ENCODE measurements at regions not wholly inside any gene's neighbourhood (a gene's known extent, or its start where the extent isn't known, plus 50 kb on each side); places are given as distances from the start of the nearest gene placed in this dataset.
"Not testable (repeated sequence)": the region's sequence is repeated elsewhere in the genome, so short reads cannot be mapped to it uniquely, and the experiment has no call there.

DNA sequence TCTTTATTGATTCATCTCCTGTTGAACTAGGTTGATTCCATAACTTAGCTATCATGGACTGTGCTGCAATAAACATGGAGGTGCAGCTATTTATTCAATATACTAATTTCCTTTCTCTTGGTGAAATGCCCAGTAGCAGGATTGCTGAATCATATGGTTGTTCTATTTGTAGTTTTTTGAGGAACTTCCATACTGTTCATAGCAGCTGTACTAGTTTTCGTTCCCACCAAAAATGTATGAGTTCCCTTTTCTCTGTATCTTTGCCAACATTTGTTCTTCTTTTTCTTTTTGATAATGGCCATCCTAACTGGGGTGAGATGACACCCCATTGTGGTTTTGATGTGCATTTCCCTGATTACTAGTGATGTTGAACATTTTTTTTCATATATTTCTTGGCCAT lies 87.2 kb upstream of the NAV2 start:
- no peak for DNase-seq

DNA sequence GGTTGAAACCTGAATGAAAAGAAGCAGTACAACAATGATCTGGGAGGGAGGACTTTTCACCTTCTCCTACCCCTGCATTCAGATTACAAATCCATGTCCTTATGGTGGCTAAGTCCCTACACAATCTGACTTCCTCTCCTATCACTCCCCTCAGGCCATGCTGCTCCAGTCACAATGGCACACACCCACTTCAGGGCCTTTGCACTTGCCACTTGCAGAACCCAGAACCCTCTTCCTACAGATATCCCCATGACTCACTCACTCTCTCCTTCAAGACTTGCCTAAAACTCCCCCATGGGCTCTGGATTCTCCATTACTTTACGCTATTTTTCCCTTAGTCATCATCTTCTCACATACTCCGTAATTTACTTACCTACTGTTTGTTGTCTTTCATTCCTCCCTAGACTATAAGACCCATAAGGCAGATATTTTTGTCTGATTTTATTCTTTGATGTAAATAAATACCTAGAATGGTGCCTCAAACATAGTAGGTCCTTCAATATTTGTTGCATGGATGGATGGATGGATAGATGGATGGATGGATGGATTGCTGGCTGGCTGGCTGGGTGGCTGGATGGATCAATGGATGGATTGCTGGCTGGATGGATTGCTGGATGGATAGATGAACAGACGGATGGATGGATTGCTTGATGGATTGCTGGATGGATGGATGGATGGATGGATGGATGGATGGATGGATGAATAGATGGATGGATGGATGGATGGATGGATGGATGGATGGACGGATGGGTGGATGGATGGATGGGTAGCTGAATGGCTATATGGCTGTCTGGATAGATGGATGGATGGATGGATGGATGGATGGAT lies 94.7 kb upstream of the NAV2 start:
- DNase-seq, result no peak

DNA sequence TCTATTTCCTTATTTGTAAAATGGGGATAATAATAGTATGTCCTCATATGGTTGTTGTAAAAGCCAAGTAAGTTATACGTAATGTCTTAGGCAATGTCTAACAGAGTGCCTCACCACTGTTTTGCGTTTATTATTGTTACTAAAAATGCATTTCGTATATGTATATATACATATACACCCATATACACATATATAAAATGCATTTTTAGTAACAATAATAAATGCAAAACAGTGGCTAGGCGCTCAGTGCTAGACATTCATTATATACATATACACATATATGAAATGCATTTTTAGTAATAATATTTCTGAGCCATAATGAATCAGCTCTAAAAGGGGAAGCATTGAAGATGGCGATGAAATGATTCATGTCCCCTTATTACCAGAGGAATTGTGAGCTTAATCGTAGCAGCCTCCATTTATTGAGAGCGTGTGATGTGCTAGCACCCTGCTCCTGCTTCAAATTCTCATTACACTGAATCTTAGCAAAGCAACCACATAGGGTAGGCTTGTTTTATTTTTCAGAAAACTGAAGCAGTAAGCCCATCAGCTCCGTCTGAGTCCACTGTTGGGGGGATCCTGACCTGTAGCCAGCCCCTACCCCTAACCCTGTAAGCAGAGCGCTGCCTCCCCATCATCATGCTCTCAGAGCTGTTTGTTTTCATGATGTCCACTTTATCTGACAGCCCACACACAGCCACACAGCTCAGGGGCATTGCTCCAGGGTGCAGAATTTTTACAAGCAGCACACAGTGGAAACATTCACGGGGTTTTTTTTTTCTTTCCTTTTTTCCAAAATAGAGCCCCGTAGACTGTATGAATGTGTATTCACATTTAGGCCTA lies 97.1 kb upstream of the NAV2 start:
- no peak for DNase-seq

DNA sequence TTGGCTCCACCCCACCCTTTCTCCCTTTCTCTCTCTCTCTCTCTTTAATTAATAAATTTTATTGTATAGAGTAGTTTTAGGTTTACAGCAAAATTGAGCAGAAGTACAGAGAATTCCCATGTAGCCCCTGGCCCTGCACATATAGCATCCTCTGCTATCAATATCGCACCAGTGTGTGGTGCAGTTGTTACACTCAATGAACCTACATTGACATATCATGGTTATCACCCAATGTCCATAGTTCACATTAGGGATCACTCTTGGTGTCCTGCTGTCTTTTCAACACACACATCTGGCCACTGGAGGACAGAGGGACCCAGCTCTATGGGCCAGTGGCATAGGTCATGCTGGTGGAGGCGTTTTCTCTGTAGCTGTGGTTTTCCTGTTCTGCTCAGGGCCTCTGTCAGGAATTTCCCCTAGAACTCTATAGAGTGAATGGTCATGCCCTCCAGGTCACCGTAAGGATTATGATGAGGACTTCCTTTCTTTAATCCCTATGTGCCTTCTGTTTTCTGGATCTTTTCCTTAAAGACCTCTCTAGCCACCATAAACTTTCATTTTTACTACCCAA lies 98.2 kb upstream of the NAV2 start:
- DNase-seq, result no peak

DNA sequence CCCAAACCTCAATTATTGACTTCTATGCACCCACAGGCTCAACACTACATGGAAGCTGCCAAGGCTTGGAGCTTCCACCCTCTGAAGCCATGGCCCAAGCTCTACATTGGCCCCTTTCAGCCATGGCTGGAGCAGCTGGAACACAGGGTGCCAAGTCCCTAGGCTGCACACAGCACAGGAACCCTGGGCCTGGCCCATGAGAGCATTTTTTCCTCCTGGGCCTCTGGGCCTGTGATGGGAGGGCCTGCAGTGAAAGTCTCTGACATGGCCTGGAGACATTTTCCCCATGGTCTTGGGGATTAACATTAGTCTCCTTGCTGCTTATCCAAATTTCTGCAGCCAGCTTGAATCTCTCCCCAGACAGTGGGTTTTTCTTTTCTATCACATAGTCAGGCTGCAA lies 100.6 kb upstream of the NAV2 start:
- not testable (repeated sequence) for DNase-seq

DNA sequence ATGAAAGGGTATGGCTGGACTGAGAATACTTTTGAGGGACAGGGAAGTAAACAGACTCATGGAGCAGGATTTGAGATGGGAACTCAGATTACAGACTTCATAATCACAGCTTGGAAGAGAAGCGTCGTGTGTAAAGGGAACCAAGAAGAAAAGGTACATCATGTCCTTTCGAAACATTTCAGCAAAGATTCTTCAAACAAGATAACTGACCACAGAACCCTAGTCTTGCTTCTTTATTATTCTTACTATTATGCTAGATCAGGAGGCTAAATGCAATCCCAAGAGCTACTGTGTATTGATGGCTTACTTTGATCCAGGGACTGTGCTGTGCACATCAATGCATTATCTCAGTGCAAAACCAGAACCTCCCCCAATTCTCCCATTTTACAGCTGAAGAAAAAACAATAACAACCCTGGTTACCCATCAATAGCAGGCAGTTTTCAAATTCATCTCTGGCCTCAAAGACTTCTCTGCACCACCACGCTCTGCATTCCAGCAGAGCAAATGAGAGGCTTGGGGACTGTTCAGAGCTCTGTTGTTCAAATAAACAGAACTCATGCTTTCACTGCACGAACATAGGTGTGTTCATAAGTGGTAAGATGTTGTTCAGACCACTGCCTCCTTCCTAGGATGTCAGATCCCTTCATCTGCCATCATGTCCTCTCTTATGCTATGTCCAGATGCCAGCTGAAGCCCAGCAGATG lies 104.8 kb upstream of the NAV2 start:
- no peak for DNase-seq

DNA sequence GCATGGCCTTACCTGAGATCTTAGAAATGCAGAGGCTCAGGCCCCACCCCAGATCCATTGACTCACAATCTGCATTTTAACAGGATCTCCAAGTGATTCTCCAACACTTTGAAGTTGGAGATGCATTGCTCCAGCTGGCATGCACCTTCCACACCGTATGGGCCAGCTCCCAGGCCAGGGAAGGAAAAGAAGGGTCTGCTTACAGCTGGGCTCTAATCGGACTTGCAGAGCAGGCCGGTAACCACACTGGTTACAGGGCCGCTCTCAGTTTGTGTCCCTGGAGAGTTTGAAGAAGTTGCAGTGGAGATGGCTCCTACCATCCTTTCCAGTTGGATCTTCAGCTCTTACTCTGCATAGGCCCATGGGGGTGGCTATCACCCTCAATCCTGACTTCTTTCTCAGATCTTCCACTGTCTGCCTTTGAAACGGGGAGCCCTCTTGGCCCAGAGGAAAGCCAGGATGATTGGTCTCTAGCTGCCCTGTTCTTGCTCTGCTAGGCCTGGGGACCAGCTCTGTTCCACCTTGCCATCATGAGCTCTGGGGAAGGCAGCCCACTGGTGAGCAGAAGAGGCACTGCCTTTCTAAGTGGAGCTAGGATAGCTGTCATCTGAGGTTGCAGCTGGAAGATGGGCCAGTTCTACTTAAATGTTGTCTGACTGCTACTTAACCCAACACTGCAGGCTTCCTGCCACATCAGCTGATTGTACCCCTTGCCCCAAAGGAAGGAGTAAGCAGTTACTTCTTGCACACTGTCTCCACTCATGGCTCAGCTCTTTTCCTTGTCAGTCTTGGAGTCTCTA lies 105.6 kb upstream of the NAV2 start:
- no peak for DNase-seq

DNA sequence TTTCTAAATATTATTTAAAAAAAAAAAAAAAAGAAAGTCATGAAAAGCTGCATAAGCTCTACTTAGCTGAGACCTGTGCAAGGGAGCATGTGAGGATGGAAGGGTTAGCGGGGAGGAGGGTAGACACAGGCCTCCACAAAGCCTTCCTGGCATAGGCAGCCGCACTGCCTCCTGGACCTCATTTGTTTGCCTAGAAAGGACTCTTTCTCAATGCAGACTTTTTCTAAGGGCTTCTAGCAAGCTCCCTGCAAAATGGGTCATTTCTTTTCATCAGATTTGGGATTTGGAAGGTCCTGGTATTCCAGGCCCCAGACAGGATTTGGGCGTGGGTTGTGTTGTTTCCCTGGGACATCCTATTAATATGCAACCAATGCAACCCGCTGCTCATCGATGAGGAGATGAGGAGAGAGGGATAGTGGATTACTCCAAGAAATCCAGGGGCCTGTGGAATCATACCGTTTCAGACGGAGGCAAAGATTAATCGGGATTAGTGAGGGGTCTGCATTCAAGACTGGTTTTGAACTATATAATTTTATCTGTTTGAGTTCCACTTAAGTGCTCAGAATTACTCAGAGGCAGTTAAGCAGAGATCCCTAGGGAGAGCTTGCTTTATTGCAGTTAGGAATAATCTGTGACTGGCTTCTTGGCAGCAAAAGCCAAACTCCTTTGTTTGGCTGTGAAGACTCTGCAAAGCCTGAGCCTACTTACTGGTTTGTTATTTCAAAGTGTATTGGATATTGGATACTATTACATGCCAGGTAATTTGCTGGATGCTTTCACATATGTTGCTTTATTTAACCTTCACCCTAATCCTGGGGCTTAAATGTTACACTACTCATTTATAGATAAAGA lies 106.9 kb upstream of the NAV2 start:
- no peak for DNase-seq

DNA sequence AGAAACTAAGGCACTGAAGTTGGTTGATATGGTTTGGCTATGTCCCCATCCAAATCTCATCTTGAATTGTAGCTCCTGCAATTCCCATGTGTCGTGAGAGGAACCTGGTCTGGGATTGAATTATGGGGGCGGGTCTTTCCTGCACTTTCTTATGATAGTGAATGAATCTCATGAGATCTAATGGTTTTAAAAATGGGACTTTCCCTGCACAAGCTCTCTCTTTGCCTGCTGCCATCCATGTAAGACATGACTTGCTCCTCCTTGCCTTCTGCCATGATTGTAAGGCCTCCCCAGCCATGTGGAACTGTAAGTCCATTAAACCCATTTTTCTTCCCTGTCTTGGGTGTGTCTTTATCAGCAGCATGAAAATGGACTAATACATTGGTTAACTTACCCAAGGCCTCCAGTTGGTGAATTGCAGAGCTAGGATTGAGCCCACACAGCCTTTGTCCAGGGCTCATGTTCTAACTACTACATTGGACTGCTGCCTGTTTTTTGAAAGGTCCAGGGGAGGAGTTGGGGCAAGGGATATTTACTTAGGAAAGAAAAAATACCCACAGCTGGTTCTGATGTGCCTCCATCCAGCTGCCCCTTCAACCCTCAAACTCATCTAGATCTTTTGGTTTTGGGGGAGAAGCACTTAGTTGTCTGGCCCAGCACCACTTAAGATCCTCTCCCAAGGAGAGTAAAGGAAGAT lies 107.8 kb upstream of the NAV2 start:
- DNase-seq, result no peak

DNA sequence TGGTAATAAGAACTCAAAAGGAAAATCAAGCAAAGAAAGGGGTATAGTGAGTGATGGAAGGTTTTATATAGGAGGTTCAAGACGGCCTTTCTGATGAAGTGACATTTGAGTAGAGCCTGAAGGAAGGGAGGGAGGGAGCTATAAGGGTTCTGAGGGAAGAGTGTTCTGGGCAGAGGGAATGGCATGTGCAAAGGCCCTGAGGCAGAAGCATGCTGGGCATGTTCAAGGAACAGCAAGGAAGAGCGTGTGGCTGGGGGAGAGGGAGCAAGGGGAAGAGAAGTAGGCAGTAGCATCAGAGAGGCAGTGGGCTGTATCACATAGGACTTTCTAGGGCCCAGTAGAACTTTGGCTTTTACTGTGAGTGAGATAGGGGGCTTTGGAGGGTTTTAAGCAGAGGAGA lies 108.9 kb upstream of the NAV2 start:
- DNase-seq, result no peak

DNA sequence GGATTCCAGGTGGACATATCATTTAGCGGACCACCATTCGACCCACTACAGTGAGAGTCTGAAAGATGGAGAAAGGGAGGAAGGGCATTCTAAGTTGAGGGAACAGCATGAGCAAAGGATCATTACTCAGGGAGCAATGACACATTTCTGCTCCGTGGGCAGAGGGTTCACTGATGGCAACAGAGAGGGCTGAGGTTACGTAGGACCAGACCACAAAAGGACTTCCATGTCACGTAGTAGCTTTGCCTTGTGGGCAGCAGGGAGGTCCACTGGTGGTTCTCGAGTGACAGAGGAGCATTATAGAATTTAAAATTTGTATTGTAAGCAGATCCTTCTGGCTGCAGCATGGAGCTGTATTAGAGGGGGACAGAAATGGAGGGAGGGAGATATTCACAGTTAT lies 109.7 kb upstream of the NAV2 start:
- DNase-seq, result no peak

DNA sequence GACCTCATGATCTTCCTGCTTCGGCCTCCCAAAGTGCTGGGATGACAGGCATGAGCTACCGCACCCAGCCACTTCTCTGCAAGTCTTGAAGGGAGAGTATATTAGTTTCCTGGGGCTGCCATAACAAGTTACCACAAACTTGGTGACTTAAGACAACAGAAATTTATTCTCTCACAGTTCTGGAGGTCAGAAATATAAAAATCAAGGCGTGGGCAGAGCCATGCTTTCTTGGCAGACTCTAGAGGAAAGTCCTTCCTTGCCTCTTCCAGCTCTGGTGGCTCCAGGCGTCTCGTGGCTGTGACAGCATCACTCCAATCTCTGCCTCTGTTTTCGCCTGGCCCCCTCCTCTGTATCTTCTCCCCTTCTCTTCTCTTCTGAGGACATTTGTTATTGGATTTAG lies 110.2 kb upstream of the NAV2 start:
- no peak for DNase-seq

DNA sequence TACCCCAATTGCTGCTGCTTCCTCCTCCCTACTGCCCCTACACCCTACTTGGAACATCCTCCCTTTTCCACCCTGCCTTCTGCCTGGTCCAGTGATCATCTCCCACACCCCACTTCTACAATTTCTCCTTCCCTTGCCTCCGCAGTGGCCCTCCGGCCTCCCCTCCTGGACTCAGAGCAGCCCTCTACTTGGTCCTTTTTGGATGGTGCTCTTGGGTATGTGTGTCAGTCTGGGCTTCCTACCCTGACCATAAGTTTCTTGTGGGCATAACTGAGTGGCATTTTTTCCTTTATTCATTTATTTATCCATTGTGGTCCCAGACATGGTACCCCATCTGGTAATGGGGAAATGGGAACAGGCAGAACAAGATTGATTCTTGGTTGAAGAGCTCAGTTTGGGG lies 111.4 kb upstream of the NAV2 start:
- no peak for DNase-seq

DNA sequence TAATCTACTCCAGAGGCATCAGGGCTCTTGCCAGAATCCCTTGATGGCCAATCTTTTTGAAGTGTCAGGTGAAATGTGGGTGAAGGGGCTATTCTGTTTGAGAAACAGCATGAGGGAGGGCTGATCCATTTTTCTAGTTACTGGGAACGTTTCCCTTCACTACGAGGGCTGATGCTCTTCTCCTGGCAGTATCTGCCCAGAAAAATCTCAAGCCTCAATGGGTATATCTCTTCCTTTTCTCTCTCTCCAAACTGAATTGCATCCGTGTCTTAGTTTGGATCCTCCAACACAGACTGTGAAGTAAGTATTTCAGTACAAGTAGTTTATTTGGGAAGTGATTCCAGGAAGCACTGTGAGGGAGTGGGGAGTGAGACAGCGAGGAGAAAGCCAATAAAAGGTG lies 113.0 kb upstream of the NAV2 start:
- DNase-seq, result no peak

DNA sequence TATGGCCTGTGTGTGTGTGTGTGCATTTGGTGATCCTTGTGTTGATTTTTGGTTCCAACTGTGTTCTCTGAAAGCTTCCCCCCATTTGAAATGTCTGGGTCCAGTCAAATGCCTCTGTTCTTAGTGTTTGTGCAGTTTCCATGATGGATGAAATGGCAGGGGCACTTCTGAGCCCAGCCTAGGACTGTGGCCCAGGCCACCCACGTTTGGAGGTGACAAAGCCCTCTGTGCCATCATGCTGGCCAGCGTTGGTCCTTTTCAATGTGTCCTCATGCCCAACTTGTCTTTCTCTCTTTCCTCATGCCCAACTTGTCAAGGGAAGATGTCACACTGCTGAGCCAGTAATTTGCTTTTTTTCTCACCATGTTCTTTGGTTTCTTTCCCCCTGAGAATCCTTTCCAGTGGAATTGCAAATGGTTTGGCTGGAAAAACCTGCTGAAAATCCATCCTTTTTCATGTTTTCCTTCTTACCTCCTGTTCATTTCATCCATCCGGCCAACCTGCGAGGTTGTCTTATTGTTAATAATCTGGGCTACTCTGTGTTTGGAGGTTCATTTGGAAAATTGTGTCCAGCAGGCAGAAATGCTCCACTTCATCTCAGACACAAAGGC lies 113.7 kb upstream of the NAV2 start:
- no peak for DNase-seq

DNA sequence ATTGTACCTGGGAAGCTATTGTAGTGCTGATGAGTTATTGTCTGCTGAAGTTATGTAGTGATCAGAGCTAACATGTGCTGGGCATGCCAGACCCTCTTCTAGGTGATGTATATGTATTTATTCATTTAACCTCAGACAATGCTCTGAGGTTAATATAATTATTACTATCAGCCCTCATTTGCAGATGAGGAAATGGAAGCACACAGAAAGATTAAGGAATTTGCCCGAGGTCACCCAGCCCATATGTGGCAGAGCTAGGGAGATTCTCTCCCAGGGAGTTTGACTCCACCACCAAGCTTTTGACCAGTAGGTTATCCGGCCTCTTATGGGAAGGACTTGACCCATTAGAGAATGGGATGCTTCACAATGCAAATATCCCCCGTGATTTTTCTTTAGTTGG lies 114.2 kb upstream of the NAV2 start:
- no peak for DNase-seq

DNA sequence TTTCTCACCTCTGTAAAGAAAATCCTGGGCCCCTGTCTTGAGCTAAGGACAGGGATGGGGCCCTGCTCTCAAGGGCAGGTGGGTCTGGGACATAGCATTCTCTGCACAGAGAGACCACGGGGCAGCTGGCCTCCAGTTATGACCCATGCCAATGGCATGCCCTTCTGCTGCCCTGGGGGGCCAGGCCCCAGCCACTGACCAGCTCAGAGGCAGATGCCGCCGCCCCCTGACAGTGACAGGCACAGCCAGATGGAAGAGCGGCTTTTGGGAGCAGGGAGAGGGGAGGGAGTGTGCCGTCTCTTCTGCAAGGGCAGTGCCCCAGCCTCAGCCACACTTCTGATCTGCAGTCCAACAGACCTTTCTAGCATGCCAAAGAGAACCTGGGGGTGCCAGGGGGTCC lies 114.8 kb upstream of the NAV2 start:
- DNase-seq, result no peak

DNA sequence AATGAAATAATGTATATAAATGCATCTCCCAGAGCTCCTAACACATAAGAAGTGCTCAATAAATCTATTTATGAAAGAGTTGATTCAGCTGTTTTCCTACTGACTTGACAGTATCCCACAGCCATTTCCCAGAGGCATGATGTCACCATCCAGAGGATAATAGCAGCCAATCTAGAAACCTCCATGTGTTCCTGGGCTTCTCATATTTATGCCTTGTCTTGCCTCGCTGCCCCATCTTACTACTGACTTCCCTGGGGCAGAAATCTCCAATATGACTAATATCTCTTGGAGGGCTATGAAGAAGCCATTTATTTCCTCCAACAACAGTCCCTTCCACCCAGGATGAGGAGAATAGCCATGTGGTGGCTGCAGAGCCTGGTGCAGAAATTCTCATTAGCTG lies 115.4 kb upstream of the NAV2 start:
- DNase-seq, result no peak
